HEK293T (cell line): ENCODE measurements at regions not wholly inside any gene's neighbourhood (a gene's known extent, or its start where the extent isn't known, plus 50 kb on each side); places are given as distances from the start of the nearest gene placed in this dataset.

Source experiments
- CTCF ChIA-PET: fragments of 350-600 bp; formaldehyde crosslinking; extraction: SDS; loops from one replicate; lab custom pipeline; 2021; ENCODE audit warnings: antibody characterized with exemption, inconsistent platforms; lab: Yijun Ruan, JAX
- POLR2A ChIA-PET: fragments of 350-600 bp; formaldehyde crosslinking; extraction: SDS; loops from one replicate; lab custom pipeline; 2020; ENCODE audit warnings: antibody characterized with exemption, inconsistent platforms; lab: Yijun Ruan, JAX
- DNase-seq: peaks from one replicate; pipeline ENCODE4 v3.0.0; 2012; ENCODE audit warnings: mixed read lengths; ENCODE audit errors: extremely low spot score
- ARNT ChIP-seq: fragments of 450-650 bp; IDR thresholded peaks from 2 replicates; pipeline ENCODE4 v1.6.1; 2017; ENCODE audit warnings: mild to moderate bottlenecking
- BHLHE40 ChIP-seq: fragments of 450-650 bp; IDR thresholded peaks from 2 replicates; pipeline ENCODE4 v1.6.1; 2016; ENCODE audit warnings: mild to moderate bottlenecking, moderate library complexity, borderline replicate concordance
- CTBP1 ChIP-seq: fragments of 450-650 bp; IDR thresholded peaks from 2 replicates; pipeline ENCODE4 v1.6.1; 2016; ENCODE audit warnings: borderline replicate concordance
- ELF4 ChIP-seq: fragments of 450-650 bp; IDR thresholded peaks from 2 replicates; pipeline ENCODE4 v1.6.1; 2017; ENCODE audit warnings: antibody characterized with exemption
- FOXA1 ChIP-seq: fragments of 450-650 bp; IDR thresholded peaks from 2 replicates; pipeline ENCODE4 v1.6.1; 2016; ENCODE audit warnings: mild to moderate bottlenecking
- FOXK2 ChIP-seq: fragments of 450-650 bp; IDR thresholded peaks from 2 replicates; pipeline ENCODE4 v1.6.1; 2016; ENCODE audit warnings: mild to moderate bottlenecking
- FOXM1 ChIP-seq: fragments of 450-650 bp; IDR thresholded peaks from 2 replicates; pipeline ENCODE4 v1.6.1; 2017; ENCODE audit warnings: mild to moderate bottlenecking, borderline replicate concordance
- HDGF ChIP-seq: fragments of 450-650 bp; IDR thresholded peaks from 2 replicates; pipeline ENCODE4 v1.6.1; 2017; ENCODE audit warnings: antibody characterized with exemption, borderline replicate concordance
- L3MBTL2 ChIP-seq: fragments of 450-650 bp; conservative IDR thresholded peaks from 2 replicates; pipeline ENCODE4 v1.6.1; 2016; ENCODE audit warnings: mild to moderate bottlenecking
- LEF1 ChIP-seq: fragments of 450-650 bp; IDR thresholded peaks from 2 replicates; pipeline ENCODE4 v1.6.1; 2017; ENCODE audit warnings: mild to moderate bottlenecking, borderline replicate concordance
- NFRKB ChIP-seq: fragments of 450-650 bp; IDR thresholded peaks from 2 replicates; pipeline ENCODE4 v1.6.1; 2016; ENCODE audit warnings: mild to moderate bottlenecking, moderate library complexity
- PKNOX1 ChIP-seq: fragments of 450-650 bp; IDR thresholded peaks from 2 replicates; pipeline ENCODE4 v1.6.1; 2016
- SP1 ChIP-seq: fragments of 450-650 bp; IDR thresholded peaks from 2 replicates; pipeline ENCODE4 v1.6.1; 2017
- SUZ12 ChIP-seq: fragments of 450-650 bp; IDR thresholded peaks from 2 replicates; pipeline ENCODE4 v1.6.1; 2016; ENCODE audit warnings: mild to moderate bottlenecking
- TARDBP ChIP-seq: fragments of 450-650 bp; IDR thresholded peaks from 2 replicates; pipeline ENCODE4 v1.6.1; 2016
- ZNF384 ChIP-seq: fragments of 450-650 bp; IDR thresholded peaks from 2 replicates; pipeline ENCODE4 v1.6.1; 2016

- no peak for TF ChIP-seq SUZ12
- no peak for TF ChIP-seq CTBP1
- TF ChIP-seq ARNT, result no peak
- CTCF ChIA-PET, result no interaction called here
- no peak for DNase-seq
- POLR2A ChIA-PET, result no interaction called here
Measured at GRCh38 chr18:67876871-67877270, 360.4 kb upstream of the DSEL start.

- CTCF ChIA-PET, result no interaction called here
- TF ChIP-seq FOXA1 (no peak), ZNF384 (no peak), CTBP1 (no peak), FOXK2 (no peak), ARNT (no peak), PKNOX1 (no peak)
- DNase-seq, result no peak
- POLR2A ChIA-PET, result no interaction called here
Measured at GRCh38 chr18:67875944-67876343, 359.4 kb upstream of the DSEL start.

- no peak for DNase-seq
- ChIA-PET CTCF (no interaction called here), POLR2A (no interaction called here)
- TF ChIP-seq HDGF (no peak), ARNT (no peak), FOXA1 (no peak), L3MBTL2 (no peak), LEF1 (no peak), BHLHE40 (no peak), SUZ12 (no peak), ZNF384 (no peak), TARDBP (no peak), FOXK2 (no peak)
Measured at GRCh38 chr18:67875060-67875459, 358.5 kb upstream of the DSEL start.

DNA sequence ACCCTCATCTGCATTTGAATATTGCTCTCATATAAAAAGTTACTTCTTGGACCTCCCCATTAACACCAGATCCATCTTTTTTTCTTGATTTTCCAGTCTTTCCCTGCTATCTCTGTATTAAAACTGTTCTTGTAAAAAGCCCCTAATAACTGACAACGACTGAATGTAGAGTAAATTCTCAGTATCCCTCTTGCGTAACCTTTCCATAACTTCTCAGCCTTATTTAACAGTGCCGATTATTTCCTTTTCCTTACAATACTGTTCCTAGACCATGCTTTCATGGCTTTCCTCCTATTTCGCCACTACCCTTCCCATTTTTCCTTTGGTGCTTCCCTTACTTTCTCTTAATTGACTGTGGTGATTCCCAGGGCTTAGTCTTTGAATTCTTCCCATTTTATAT is 348.9 kb upstream of the DSEL start:
- ChIA-PET POLR2A (no interaction called here), CTCF (no interaction called here)
- DNase-seq, result no peak
- no peak for TF ChIP-seq TARDBP
- no peak for TF ChIP-seq BHLHE40
- TF ChIP-seq HDGF, result no peak
- TF ChIP-seq CTBP1, result no peak
- no peak for TF ChIP-seq SP1
- TF ChIP-seq FOXK2, result no peak
- TF ChIP-seq LEF1, result no peak
- no peak for TF ChIP-seq ELF4
- TF ChIP-seq NFRKB, result no peak
- TF ChIP-seq ZNF384, result no peak
- TF ChIP-seq FOXA1, result no peak
- no peak for TF ChIP-seq L3MBTL2
- TF ChIP-seq FOXM1, result no peak
- no peak for TF ChIP-seq ARNT
- TF ChIP-seq SUZ12, result no peak
- TF ChIP-seq PKNOX1, result no peak

- ChIA-PET CTCF (no interaction called here), POLR2A (no interaction called here)
- no peak for DNase-seq
- TF ChIP-seq BHLHE40 (no peak), FOXA1 (no peak), TARDBP (no peak), CTBP1 (no peak), L3MBTL2 (no peak), FOXM1 (no peak), FOXK2 (no peak), LEF1 (no peak), HDGF (no peak)
Measured at GRCh38 chr18:67864677-67865340, 348.3 kb upstream of the DSEL start.

DNA sequence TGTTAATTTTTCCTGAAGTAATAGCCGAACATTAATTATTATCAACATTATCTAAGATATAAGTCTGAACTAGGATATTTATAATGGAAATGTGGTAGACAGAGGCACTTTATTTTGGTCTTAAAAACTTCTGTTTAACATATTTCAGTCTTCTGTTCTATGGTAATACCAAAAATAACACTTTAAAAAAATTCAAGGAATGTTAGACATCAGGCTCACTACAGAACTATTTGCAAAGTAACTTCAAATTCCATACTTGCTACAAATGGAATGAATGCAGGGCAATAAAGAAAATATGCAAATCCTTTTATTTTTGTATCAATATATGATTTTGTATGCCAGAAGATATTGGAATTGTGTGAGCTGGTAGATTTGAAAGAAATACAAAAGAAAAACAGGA is 345.5 kb upstream of the DSEL start:
- ChIA-PET CTCF (no interaction called here), POLR2A (no interaction called here)
- no peak for DNase-seq
- TF ChIP-seq PKNOX1, result no peak
- no peak for TF ChIP-seq SP1
- no peak for TF ChIP-seq CTBP1
- no peak for TF ChIP-seq ARNT
- no peak for TF ChIP-seq BHLHE40
- no peak for TF ChIP-seq SUZ12
- TF ChIP-seq NFRKB, result no peak
- no peak for TF ChIP-seq LEF1
- TF ChIP-seq ZNF384, result no peak
- TF ChIP-seq FOXK2, result no peak
- TF ChIP-seq L3MBTL2, result no peak
- TF ChIP-seq ELF4, result no peak
- TF ChIP-seq TARDBP, result no peak
- TF ChIP-seq FOXA1, result no peak
- no peak for TF ChIP-seq HDGF
- no peak for TF ChIP-seq FOXM1
